ENCODE measurements at regions not wholly inside any gene's neighbourhood (a gene's known extent, or its start where the extent isn't known, plus 50 kb on each side); places are given as distances from the start of the nearest gene placed in this dataset.

DNA sequence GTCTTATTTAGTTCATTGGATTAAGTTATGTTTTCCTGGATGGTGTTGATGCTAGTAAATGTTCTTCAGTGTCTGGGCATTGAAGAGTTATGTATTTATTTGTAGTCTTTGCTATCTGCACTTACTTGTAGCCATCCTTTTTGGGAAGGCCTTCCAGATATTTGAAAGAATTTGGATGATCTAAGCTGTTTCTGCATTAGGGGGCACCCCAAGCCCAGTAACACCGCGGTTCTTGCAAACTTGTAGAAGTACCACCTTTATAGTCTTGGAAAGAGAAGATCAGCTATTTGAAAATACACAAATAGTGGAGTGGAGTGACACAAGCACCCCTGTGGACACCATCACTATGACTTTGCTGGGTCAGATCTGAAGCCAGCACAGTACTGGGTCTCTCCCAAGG lies 175.9 kb upstream of the KIF2B start:
- Histone ChIP-seq H3K56ac (ENCODE audit: extremely low read depth, insufficient read depth, low read length) (no peak overlapping the region), H3K4me2 (ENCODE audit: low read depth, low read length) (no peak overlapping the region), H2BK20ac (ENCODE audit: low read depth, low read length) (no peak overlapping the region), H3K9ac (ENCODE audit: low read depth, low read length) (no peak overlapping the region), H4K8ac (ENCODE audit: low read depth in 2 of 2, low read length in 2 of 2) (no peak overlapping the region), H3K4ac (ENCODE audit: low read depth, low read length) (no peak overlapping the region), H3K36me3 (ENCODE audit: control insufficient read depth, insufficient read depth, low read length) (no peaks in the 10 kb centered on the region), H2BK120ac (ENCODE audit: low read depth, low read length) (no peak overlapping the region), H4K5ac (ENCODE audit: low read depth, low read length) (no peak overlapping the region), H3K23ac (ENCODE audit: low read depth, low read length) (no peak overlapping the region), H4K91ac (ENCODE audit: insufficient read depth, low read depth, low read length) (no peak overlapping the region), H2AK9ac (replicated peaks; ENCODE audit: low read depth, low read length, poor library complexity) (no peak overlapping the region), H2BK15ac (ENCODE audit: low read depth, low read length) (no peak overlapping the region), H3K79me1 (ENCODE audit: low read depth in 1 of 2, low read length in 2 of 2) (no peaks in the 10 kb centered on the region), H2BK5ac (ENCODE audit: low read depth, low read length, poor library complexity, severe bottlenecking) (no peak overlapping the region), H3K4me1 (ENCODE audit: control insufficient read depth, insufficient read depth, low read length) (no peaks in the 10 kb centered on the region), H3K4me3 (ENCODE audit: insufficient read depth, low read depth, low read length) (no peak overlapping the region), H3K27me3 (ENCODE audit: control insufficient read depth, insufficient read depth, low read length) (no peaks in the 10 kb centered on the region), H3K14ac (replicated peaks; ENCODE audit: low read depth, low read length) (no peak overlapping the region), H2AFZ (replicated peaks; ENCODE audit: low read length, poor library complexity) (no peak overlapping the region), H3K27ac (ENCODE audit: insufficient read depth, low read length) (no peak overlapping the region), H3K9me3 (ENCODE audit: control insufficient read depth, insufficient read depth, low read length) (peaks cover 2% of the 10 kb centered on the region; the same call in 1 of the 2 replicates), H2AK5ac (ENCODE audit: low read depth, low read length) (no peak overlapping the region), H4K20me1 (ENCODE audit: insufficient read depth, low read length) (no peaks in the 10 kb centered on the region), H3K18ac (ENCODE audit: low read depth, low read length) (no peak overlapping the region), H3K9me1 (ENCODE audit: insufficient read depth, low read length) (no peaks in the 10 kb centered on the region)
- CTCF ChIA-PET, result interaction anchor here (1.4 kb wide), 1 partner anchor 12 kb away, joined by 3 read pairs; no protein-coding TSS in a partner anchor
- DNase-seq, result no peak
- no CpG with 5 or more reads among the region's 2 CpGs for WGBS, 2 experiments (ENCODE audit: extremely low coverage in 2 of 2, insufficient read length in 1 of 2)
- in situ Hi-C loops (cut with MboI; ENCODE audit: low sequenced_read_pairs) (no loop called here), dilution Hi-C loops (cut with HindIII; ENCODE audit: low sequenced_read_pairs, unreplicated experiment) (no loop called here), intact Hi-C loops (cut with micrococcal nuclease) (no loop called here)
- no TSS peak for BruUV-seq (replicated peaks)
- POLR2A ChIA-PET (ENCODE audit: unreplicated experiment), result no interaction called here
- no peak for ATAC-seq (ENCODE audit: low read depth)
- TF ChIP-seq FOS (IDR thresholded peaks at IDR 0.05; ENCODE audit: low read depth, low read length), result no peak

Data from IMR-90 (cell line).